H9 (cell line): ENCODE measurements at regions not wholly inside any gene's neighbourhood (a gene's known extent, or its start where the extent isn't known, plus 50 kb on each side); places are given as distances from the start of the nearest gene placed in this dataset.

ENCODE experiments used
- DNase-seq: peaks from one replicate; pipeline ENCODE4 v3.0.0-alpha.2; 2017
- H2AFZ ChIP-seq: one replicate; pipeline ENCODE4 v1.6.1; 2013; ENCODE audit warnings: mild to moderate bottlenecking, low read length, control low read depth, moderate library complexity
- H2AK5ac ChIP-seq: 2 replicates; pipeline ENCODE4 v1.6.1; 2013; ENCODE audit warnings: low read length, control low read depth, mixed read lengths; ENCODE audit not compliant: insufficient read length
- H2BK120ac ChIP-seq: one replicate; pipeline ENCODE4 v1.6.1; 2013; ENCODE audit warnings: low read depth, mild to moderate bottlenecking, low read length, control low read depth, inconsistent platforms; ENCODE audit not compliant: poor library complexity, severe bottlenecking
- H2BK12ac ChIP-seq: 2 replicates; pipeline ENCODE4 v1.6.1; 2013; ENCODE audit warnings: low read length, control low read depth, mixed read lengths, low read depth; ENCODE audit not compliant: insufficient read length
- H2BK15ac ChIP-seq: 2 replicates; pipeline ENCODE4 v1.6.1; 2013; ENCODE audit warnings: low read depth, low read length, control low read depth
- H2BK20ac ChIP-seq: one replicate; pipeline ENCODE4 v1.6.1; 2013; ENCODE audit warnings: low read depth, mild to moderate bottlenecking, low read length, control low read depth, inconsistent platforms; ENCODE audit not compliant: poor library complexity, severe bottlenecking
- H2BK5ac ChIP-seq: 2 replicates; pipeline ENCODE4 v1.6.1; 2013; ENCODE audit warnings: low read length, control low read depth, mixed read lengths; ENCODE audit not compliant: insufficient read length
- H3K14ac ChIP-seq: 2 replicates; pipeline ENCODE4 v1.6.1; 2013; ENCODE audit warnings: low read length, control low read depth; ENCODE audit not compliant: insufficient read depth
- H3K18ac ChIP-seq: 2 replicates; pipeline ENCODE4 v1.6.1; 2013; ENCODE audit warnings: low read depth, mild to moderate bottlenecking, mixed read lengths, low read length, control low read depth; ENCODE audit not compliant: insufficient read length
- H3K23ac ChIP-seq: 2 replicates; pipeline ENCODE4 v1.6.1; 2013; ENCODE audit warnings: low read length, control low read depth, mixed read lengths, low read depth; ENCODE audit not compliant: insufficient read length
- H3K23me2 ChIP-seq: 2 replicates; pipeline ENCODE4 v1.6.1; 2013; ENCODE audit warnings: low read depth, mild to moderate bottlenecking, mixed read lengths, low read length, control low read depth; ENCODE audit not compliant: insufficient read length, poor library complexity, severe bottlenecking
- H3K27ac ChIP-seq: 2 replicates; pipeline ENCODE4 v1.5.1; 2013; ENCODE audit warnings: low read length, control low read depth, mixed read lengths, low read depth; ENCODE audit not compliant: insufficient read length
- H3K27me3 ChIP-seq: 2 replicates; pipeline ENCODE4 v1.6.1; 2013; ENCODE audit warnings: low read length, control low read depth, inconsistent platforms; ENCODE audit not compliant: insufficient read depth
- H3K4ac ChIP-seq: 2 replicates; pipeline ENCODE4 v1.6.1; 2013; ENCODE audit warnings: low read depth, mild to moderate bottlenecking, control low read depth, inconsistent platforms, low read length, moderate library complexity
- H3K4me1 ChIP-seq: 2 replicates; pipeline ENCODE4 v1.6.1; 2013; ENCODE audit warnings: low read length, control low read depth, inconsistent platforms; ENCODE audit not compliant: insufficient read depth
- H3K4me2 ChIP-seq: 2 replicates; pipeline ENCODE4 v1.6.1; 2013; ENCODE audit warnings: low read length, control low read depth, mixed read lengths; ENCODE audit not compliant: insufficient read length, insufficient read depth
- H3K56ac ChIP-seq: 2 replicates; pipeline ENCODE4 v1.6.1; 2013; ENCODE audit warnings: low read depth, mild to moderate bottlenecking, mixed read lengths, low read length, control low read depth; ENCODE audit not compliant: insufficient read length
- H3K79me1 ChIP-seq: 2 replicates; pipeline ENCODE4 v1.6.1; 2013; ENCODE audit warnings: low read depth, mild to moderate bottlenecking, moderate library complexity, low read length, control low read depth, inconsistent platforms; ENCODE audit not compliant: insufficient read depth, poor library complexity, severe bottlenecking
- H3K79me2 ChIP-seq: 2 replicates; pipeline ENCODE4 v1.6.1; 2013; ENCODE audit warnings: low read length, control low read depth, inconsistent platforms; ENCODE audit not compliant: insufficient read depth
- H3K9ac ChIP-seq: 2 replicates; pipeline ENCODE4 v1.6.1; 2013; ENCODE audit warnings: low read length, control low read depth, mixed read lengths; ENCODE audit not compliant: insufficient read length; ENCODE audit errors: extremely low read depth
- H3K9me3 ChIP-seq: one replicate; pipeline ENCODE4 v1.6.1; 2013; ENCODE audit warnings: low read depth, low read length, inconsistent platforms; ENCODE audit not compliant: control insufficient read depth
- H3T11ph ChIP-seq: one replicate; pipeline ENCODE4 v1.6.1; 2013; ENCODE audit warnings: mild to moderate bottlenecking, low read length, control low read depth, inconsistent platforms
- H4K20me1 ChIP-seq: one replicate; pipeline ENCODE4 v1.6.1; 2013; ENCODE audit not compliant: control insufficient read depth, insufficient read length, insufficient read depth
- H4K5ac ChIP-seq: 2 replicates; pipeline ENCODE4 v1.6.1; 2013; ENCODE audit warnings: low read depth, mild to moderate bottlenecking, mixed read lengths, low read length, control low read depth; ENCODE audit not compliant: insufficient read length
- H4K8ac ChIP-seq: replicated peaks from 2 replicates; pipeline ENCODE4 v1.6.1; 2013; ENCODE audit warnings: low read length, control low read depth, mixed read lengths, low read depth; ENCODE audit not compliant: insufficient read length
- H4K91ac ChIP-seq: 2 replicates; pipeline ENCODE4 v1.6.1; 2013; ENCODE audit warnings: low read depth, mild to moderate bottlenecking, moderate library complexity, mixed read lengths, low read length, control low read depth; ENCODE audit not compliant: insufficient read length
- H3K27ac Mint-ChIP-seq, 3 experiments: 2 replicates in 2 of 3; 3 replicates in 1 of 3; pipeline ENCODE4 v1.8.0; 2020 to 2021; ENCODE audit warnings: mixed read lengths in 3 of 3, mild to moderate bottlenecking in 1 of 3, moderate library complexity in 1 of 3
- H3K27me3 Mint-ChIP-seq: 2 replicates; pipeline ENCODE4 v1.8.0; 2021; ENCODE audit warnings: low read depth, mild to moderate bottlenecking, moderate library complexity, mixed read lengths
- H3K36me3 Mint-ChIP-seq, 3 experiments: 2 replicates in 2 of 3; 3 replicates in 1 of 3; pipeline ENCODE4 v1.8.0; 2020 to 2021; ENCODE audit warnings: low read depth in 3 of 3, mixed read lengths in 3 of 3; ENCODE audit not compliant: insufficient read depth in 1 of 3
- H3K4me1 Mint-ChIP-seq, 2 experiments: 2 replicates each; pipeline ENCODE4 v1.8.0; 2020; ENCODE audit warnings: mixed read lengths in 2 of 2
- H3K4me3 Mint-ChIP-seq, 2 experiments: 2 replicates in 1 of 2; 3 replicates in 1 of 2; pipeline ENCODE4 v1.8.0; 2020 to 2021; ENCODE audit warnings: mild to moderate bottlenecking in 2 of 2, mixed read lengths in 2 of 2, moderate library complexity in 1 of 2
- H3K9me3 Mint-ChIP-seq, 2 experiments: 2 replicates in 1 of 2; 3 replicates in 1 of 2; pipeline ENCODE4 v1.8.0; 2020; ENCODE audit warnings: mild to moderate bottlenecking in 2 of 2, mixed read lengths in 2 of 2, moderate library complexity in 1 of 2
- WGBS: extraction: QIAGEN DNeasy Blood & Tissue Kit; methylation state at CpG from one replicate; pipeline ENCODE4 v1.1.7; 2013; ENCODE audit warnings: missing lambda C conversion rate, low lambda C conversion rate, mixed read lengths; ENCODE audit not compliant: insufficient read length; ENCODE audit errors: extremely low coverage; 5-methylcytosine and 5-hydroxymethylcytosine counted together
- TF ChIP-seq, protein P1 (sequence below): fragments of 200-600 bp; sonication (generic); conservative IDR thresholded peaks from 3 replicates; pipeline ENCODE4 v1.8.0; 2021; ENCODE audit warnings: antibody characterized with exemption, mild to moderate bottlenecking

DNA sequence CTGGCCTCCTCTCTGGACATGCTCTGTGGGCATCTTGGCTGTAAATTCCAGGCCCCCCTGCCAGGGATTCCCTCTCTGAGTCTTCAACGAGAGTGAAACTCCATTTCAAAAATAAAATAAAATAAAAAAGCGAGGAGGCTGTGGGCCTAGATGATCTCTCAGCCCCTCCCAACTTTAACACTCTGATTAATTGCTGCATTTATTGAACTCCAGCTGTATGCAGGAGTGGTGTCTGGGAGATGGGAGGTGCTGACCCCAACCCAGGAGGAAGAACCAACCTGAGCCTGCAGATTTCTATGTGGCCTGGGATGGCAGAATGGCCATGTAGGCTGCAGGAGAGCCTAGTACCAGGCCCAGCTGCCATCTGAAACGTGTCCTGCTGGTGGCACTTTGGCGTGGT, 154.5 kb upstream of the IER5L start:
- Histone ChIP-seq H3K18ac (no peak overlapping the region), H3K27me3 (no peaks in the 10 kb centered on the region), H4K5ac (no peak overlapping the region), H3K9ac (no peak overlapping the region), H2BK120ac (no peak overlapping the region), H3K4me2 (no peak overlapping the region), H3K56ac (no peak overlapping the region), H3K23ac (no peak overlapping the region), H3K79me2 (no peaks in the 10 kb centered on the region), H4K20me1 (no peaks in the 10 kb centered on the region), H3K4ac (no peak overlapping the region), H2AFZ (no peak overlapping the region), H3T11ph (no peak overlapping the region), H3K9me3 (no peaks in the 10 kb centered on the region), H4K91ac (no peak overlapping the region), H2BK15ac (no peak overlapping the region), H3K27ac (no peak overlapping the region), H2AK5ac (no peak overlapping the region), H3K23me2 (peaks cover 3% of the 10 kb centered on the region), H3K79me1 (no peaks in the 10 kb centered on the region), H3K14ac (peak overlapping the region; percentile 59; the same call in 1 of the 2 replicates), H3K4me1 (peaks cover 5% of the 10 kb centered on the region; the same call in 1 of the 2 replicates), H2BK5ac (no peak overlapping the region), H2BK12ac (no peak overlapping the region), H2BK20ac (no peak overlapping the region), H4K8ac (no peak overlapping the region)
- Mint-ChIP-seq H3K4me3 (no peak overlapping the region), H3K9me3 (peaks cover 5 to 7% of the 10 kb centered on the region in 2 experiments; a peak in 3 of 5 replicates), H3K36me3 (peaks cover 0 to 8% (median 7%) of the 10 kb centered on the region in 3 experiments; a peak in 5 of 7 replicates), H3K27me3 (no peaks in the 10 kb centered on the region), H3K4me1 (peaks cover 29 to 36% of the 10 kb centered on the region in 2 experiments), H3K27ac (peak overlapping the region in 2 of 3 experiments; percentile 68 to 70; a peak in 2 of 7 replicates)
- WGBS: no CpG with 5 or more reads among the region's 4 CpGs
- no peak for DNase-seq
- TF ChIP-seq, protein P1, sequence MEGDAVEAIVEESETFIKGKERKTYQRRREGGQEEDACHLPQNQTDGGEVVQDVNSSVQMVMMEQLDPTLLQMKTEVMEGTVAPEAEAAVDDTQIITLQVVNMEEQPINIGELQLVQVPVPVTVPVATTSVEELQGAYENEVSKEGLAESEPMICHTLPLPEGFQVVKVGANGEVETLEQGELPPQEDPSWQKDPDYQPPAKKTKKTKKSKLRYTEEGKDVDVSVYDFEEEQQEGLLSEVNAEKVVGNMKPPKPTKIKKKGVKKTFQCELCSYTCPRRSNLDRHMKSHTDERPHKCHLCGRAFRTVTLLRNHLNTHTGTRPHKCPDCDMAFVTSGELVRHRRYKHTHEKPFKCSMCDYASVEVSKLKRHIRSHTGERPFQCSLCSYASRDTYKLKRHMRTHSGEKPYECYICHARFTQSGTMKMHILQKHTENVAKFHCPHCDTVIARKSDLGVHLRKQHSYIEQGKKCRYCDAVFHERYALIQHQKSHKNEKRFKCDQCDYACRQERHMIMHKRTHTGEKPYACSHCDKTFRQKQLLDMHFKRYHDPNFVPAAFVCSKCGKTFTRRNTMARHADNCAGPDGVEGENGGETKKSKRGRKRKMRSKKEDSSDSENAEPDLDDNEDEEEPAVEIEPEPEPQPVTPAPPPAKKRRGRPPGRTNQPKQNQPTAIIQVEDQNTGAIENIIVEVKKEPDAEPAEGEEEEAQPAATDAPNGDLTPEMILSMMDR: no peak
